ENCODE measurements at regions not wholly inside any gene's neighbourhood (a gene's known extent, or its start where the extent isn't known, plus 50 kb on each side); places are given as distances from the start of the nearest gene placed in this dataset.
"Not testable (repeated sequence)": the region's sequence is repeated elsewhere in the genome, so short reads cannot be mapped to it uniquely, and the experiment has no call there.

DNA sequence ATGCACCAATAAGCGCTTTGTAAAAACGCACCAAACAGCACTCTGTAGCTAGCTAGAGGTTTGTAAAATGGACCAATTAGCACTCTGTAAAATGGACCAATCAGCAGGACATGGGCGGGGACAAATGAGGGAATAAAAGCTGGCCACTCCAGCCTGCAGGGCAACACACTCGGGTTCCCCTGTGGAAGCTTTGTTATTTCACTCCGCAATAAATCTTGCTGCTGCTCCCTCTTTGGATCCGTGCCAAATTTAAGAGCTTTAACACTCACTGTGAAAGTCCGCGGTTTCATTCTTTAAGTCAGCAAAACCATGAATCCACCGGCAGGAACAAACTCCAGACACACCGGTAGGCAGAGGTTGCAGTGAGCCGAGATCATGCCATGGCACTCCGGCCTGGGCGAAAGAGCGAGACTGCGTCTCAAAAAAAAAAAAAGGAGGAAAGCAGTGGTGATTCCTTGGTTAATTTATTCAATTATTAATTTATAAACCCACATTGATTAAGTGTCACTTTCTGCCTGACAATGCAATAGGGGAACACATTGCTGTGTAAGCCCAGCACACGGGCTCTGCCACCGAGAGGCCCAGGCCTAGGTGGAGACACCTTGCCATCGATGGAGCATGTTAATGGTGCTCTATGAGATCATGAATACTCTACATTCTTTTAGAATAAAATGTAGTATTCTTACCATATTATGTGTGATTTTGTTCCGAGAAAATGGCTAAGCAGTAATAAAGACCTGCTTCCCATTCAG is 687.6 kb upstream of the HS6ST1 start:
- no peak for DNase-seq

DNA sequence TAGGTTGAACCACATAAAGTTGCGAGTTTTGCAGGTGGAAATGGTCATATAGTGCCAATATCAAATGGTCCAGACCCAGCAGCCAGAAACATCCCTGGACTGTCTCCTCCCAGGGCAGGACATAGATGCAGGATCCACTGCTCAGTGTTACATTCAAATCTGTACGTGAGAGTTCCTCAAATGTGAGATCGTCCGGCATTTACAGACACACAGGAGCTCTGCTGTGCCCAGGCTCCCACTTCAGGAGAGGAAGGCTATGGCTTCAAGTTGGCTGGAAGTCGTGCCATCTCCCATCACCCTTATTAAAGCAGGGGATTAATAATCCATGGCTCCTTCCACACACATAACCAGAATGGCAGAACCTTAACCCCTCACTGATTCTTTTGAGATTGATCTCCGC is 688.2 kb upstream of the HS6ST1 start:
- no peak for DNase-seq

DNA sequence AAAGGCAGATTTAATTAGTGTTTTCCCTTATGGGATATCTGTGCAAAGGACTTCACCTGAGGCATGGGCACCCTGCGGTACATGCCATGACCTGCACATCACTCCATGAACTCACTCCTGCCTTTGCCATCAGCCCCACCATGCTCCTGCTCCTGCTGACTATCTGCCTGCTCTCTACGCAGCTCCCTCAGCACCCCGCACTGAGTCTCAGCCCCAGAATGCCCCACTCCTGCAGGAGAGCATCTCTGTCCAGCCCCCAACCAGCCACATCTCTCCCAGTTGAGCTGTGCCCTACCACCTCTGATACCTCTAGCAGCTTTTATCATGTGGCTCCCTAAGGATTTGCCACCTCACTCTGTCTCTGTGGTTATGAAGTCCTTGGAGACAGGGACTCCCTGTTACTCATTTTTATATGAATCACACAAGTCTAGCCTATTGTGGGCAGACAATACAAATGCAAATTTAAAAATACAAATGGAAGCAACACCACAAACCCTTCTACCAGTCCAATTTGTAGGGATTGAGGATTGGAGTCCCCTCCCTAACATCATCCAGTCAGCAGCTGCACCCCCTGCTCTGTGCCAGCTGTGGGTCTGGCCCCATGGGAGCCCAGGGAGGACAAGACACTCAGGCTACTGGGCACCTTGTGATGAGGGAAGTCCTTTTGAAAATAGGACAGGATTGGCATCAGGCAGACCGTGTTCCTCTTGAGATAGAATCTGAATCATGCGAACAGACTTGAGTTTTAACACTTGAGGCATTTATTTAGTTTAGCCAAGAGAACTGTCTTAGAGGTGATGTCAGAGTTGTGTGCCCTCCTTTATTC is 689.6 kb upstream of the HS6ST1 start:
- no peak for DNase-seq

DNA sequence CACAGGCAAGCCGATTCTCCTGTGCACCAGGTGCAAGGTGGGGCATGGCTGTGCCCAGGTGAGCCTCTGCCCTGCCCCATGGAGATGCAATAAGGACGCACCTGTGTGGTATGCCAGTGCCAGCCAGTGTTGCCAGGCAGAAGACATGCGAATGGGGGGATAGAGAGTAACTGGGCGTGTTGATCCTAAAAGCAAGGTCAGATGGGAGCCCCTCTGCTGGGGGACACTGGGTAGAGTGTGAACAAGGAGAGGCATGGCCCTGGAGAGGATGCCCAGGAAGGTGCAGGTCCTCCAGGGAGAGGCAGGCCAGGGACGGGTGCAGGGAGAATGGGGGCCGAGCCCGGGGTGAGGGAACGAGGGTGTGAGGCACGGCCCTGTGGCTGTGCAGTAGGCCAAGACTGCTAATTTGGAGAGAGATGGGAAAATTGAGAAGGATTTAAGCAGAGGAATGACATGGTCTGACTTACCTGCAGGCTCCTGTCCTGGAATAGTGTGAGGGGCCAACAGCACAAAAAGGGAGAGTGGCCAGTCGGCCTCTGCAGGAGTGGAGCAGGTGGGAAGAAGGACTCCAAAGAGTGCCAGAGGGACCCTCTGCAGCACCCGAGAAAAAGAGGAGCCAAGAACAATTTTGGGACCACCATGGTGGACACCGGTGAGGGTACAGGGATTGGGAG is 690.4 kb upstream of the HS6ST1 start:
- no peak for DNase-seq

DNA sequence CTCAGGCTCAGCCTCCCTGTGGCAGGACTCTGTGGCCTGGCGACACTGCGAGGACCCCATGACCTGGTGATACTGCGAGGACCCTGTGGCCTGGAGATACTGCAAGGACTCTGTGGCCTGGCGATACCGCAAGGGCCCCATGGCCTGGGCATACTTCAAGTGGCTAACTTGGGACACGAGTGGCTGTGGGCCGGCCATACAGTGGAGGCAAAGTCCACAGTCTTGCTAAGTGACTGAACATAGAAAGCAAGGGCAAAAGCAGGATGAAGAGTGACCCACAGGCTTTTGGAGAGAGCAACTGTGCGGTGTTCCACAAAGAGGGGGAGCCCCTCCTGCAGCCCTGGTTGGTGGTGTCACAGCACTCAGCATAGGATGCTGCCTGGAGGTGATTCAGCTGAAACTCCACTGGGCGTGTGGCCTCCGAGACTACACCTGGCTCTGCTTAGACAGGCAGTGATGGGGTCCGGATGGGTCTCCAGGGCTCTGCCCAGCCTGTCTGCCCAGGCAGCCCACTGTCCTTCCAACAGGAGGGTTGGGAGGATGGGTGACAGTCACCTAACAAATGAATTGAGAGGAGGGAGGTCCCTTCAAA is 691.0 kb upstream of the HS6ST1 start:
- DNase-seq: no peak

DNA sequence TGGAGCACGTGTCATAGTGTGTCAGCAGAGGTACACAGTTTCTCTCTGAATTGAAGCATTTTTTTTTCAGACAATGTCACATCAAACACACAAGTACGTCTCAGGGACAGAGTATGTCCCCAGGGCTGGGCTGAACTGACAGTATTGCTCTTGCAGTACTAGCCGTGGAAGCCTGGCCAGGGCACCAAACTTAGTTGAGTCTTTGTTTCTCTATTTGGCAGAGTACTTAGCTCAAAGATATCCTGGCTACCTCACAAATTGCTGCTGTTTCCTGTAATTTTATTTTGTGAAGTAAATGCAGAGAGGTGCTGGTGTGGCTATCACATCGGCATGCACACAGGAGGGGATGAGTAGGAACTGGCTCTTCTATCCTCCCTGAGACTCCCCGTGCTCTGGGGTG is 691.6 kb upstream of the HS6ST1 start:
- no peak for DNase-seq

DNA sequence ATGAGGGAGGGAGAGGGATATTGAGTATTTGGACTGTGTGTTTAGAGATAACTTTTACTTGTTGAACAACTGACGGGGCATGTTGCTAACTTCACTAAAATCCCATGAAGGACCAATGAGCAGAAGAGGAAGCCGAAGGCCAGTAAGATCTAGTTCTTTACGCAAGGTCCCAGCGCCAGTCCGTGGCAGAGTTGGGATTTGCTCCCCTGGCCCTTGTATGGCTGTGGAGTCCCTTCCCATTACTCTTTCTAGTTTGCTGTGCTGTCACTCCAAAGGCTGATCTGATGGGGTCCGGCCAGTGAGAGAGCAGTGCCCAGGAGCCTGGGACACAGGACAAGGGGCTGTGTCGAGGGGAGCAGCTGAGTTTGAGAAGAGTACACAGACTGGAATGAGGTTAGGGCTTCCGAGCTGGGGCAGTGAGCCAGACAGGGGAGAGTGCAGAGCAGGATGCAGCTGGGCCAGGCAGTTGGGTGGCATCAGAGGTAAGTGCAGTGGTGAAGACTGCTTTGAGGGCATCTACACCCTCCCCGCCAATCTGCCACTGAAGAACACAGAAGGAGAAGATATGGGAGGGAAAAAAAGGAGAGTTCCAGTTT is 692.9 kb upstream of the HS6ST1 start:
- DNase-seq: no peak

DNA sequence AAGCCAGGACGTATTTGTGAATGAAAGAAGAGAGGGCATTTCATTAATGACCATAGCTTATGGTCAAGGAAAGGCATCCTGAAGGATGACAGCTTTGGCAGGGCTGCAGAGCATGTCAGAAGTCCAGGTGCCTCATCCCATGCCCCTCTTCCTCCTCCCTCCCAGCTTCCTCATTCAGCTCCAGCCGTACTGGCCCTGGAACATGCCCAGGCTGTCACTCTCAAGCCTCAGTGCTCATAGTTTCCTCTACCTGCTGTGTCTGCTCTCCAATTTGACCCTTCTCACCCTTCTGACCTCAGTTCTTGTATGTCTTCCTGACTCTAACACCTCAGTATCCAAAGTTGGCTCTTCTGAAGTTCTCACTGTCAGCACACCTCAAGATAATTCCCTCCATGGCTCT is 695.8 kb upstream of the HS6ST1 start:
- no peak for DNase-seq

DNA sequence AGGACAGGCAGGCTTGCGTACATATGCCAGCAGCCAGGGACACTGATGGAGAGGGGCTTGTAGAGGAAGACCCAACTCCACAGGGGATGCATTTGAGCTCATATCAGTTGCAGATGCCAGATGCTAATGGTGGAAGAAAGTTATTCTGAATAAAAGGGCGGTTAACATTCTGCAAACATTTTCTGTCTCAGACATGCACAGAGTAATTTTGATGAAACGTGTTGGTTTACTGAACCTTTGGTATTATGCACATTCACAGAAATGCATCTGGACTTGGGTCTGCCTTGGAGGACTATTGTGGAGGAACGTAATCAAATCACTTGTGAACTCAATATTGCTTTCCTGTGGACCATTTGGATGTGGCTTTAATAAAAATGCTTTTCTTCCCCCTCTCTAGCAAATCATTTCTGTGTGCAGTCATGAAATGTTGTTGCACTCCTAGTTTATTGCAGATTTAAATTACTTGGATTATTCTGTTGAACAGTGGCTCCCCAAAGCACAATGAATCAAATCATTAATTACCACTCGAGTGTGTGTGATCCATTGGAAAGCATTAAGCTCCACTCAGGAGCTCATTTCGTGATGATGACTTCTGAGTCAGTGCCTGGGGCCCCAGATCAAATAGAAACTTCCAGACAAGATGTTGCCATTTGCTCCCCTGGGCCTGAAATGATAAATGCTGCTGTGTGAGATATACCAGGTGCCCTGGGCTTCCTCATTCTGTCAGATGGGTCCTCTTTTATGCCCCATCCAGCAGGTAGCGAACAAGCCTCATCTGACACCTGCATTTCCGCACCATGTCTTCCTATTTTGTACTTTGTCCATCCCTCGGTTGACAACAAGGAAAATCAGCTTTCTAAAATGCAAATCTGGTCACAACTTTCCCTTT is 697.0 kb upstream of the HS6ST1 start:
- DNase-seq: no peak

DNA sequence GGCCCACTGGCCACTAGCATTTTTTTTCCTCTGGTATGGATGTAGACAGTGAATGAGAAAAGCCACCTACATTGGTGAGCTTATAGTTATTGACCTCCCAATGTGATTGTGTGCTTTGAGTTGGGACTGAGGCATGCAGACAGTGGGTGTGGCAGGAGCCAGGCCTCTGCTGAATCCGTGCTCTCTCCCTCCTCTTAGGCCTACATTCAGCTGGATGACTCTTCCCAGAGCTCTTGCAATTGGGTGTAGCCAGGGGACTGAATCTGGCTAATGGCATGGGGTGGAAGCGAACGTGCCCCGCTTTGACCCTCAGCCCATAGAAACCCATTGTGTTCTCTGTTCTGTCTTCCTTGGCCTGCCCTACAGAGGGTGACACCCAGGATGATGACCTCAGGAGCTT is 698.3 kb upstream of the HS6ST1 start:
- DNase-seq: no peak

DNA sequence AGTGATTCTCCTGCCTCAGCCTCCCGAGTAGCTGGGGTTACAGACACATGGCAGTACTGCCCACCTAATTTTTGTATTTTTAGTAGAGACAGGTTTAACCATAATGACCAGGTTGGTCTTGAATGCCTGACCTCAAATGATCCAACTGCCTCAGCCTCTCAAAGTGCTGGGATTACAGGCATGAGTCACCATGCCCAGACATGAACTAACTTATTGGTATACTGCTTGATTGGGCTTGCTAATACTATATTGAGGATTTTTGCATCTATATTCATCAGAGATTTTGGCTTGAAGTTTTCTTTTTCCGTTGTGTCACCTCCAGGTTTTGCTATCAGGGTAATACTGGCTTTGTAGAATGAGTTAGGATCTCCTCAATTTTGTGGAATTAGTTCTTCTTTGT is 706.1 kb upstream of the HS6ST1 start:
- DNase-seq: no peak

DNA sequence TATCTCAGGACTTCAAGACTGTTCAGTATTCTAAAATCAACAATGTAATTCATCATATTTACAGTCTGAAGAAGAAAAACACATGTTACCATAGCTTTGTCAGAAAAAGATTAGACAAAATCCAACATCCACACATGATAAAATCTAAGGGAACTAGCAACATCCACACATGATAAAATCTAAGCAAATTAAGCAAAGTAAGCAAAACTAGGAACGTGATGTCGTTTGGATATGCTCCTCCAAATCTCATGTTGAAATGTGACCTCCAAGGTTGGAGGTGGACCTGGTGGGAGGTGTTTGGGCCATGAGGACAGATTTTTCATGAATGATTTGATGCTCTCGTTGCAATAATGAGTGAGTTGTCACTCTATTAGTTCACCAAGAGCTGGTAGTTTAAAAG is 717.3 kb upstream of the HS6ST1 start:
- DNase-seq: no peak

DNA sequence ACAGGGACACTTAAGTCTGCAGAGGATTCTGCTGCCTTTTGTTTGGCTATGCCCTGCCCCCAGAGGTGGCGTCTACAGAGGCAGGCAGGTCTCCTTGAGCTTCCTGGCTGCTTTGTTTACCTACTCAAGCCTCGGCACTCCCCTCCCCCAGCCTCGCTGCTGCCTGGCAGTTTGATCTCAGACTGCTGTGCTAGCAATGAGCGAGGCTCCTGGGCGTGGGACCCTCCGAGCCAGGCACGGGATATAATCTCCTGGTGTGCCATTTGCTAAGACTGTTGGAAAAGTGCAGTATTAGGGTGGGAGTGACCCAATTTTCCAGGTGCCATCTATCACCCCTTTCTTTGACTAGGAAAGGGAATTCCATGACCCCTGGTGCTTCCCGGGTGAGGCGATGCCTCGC is 725.0 kb upstream of the HS6ST1 start:
- DNase-seq: not testable (repeated sequence)

DNA sequence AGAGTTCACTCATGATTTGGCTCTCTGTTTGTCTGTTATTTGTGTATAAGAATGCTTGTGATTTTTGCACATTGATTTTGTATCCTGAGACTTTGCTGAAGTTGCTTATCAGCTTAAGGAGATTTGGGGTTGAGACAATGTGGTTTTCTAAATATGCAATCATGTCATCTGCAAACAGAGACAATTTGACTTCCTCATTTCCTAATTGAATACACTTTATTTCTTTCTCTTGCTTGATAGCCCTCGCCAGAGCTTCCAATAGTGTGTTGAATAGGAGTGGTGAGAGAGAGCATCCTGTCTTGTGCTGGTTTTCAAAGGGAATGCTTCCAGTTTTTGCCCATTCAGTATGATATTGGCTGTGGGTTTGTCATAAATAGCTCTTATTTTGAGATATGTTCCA is 727.8 kb upstream of the HS6ST1 start:
- DNase-seq: not testable (repeated sequence)

DNA sequence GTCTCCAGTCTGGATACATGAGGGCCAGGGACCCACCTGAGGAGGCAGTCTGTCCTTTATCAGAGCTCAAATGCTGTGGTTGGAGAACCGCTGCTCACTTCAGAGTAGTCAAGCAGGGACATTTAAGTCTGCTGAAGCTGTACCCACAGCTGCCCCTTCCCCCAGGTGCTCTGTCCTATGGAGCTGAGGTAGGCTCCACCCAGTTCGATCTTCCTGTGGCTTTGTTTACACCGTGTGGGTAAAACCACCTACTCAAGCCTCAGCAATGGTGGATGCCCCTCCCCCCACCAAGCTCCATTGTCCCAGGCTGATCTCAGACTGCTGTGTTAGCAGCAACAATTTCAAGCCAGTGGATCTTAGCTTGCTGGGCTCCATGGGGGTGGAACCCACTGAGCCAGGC is 731.4 kb upstream of the HS6ST1 start:
- no peak for DNase-seq

DNA sequence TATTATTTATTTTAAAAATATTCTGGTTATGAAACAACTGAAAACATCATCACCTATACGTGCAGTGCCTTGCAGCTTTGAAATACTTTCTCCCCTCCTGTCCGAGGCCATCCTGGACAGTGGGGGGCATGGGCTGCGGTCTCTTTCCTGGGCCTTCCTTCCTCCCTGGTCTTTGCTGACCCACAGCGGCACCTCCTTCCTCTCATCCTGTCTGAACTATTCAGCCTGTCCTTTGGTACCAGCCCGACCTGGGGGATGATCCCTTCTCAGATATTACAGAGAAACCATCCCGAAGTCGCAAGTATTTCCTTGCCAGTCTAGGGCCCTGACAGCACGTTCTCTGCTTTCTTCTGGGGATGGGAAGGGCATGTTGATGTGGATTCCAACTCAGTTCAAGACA is 736.6 kb upstream of the HS6ST1 start:
- DNase-seq: no peak

DNA sequence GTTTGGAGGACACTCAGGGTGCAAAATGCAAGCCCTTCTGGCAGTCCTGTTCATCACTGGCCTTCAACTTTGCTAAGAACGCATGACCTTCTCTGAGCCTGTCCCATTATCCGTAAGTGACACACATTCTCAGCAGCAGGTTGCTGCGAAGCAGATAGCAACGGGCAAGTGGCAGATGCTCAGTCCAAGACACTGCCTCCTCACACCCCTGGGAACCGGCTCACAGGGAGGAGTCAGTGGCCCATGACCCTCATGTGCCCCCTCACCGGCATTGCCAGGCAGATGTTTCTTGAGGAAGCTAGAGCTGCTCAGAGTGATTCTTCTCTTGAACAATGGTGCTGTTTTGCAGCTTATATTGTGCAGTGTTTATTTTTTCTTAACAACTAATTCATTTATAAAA is 737.2 kb upstream of the HS6ST1 start:
- no peak for DNase-seq

DNA sequence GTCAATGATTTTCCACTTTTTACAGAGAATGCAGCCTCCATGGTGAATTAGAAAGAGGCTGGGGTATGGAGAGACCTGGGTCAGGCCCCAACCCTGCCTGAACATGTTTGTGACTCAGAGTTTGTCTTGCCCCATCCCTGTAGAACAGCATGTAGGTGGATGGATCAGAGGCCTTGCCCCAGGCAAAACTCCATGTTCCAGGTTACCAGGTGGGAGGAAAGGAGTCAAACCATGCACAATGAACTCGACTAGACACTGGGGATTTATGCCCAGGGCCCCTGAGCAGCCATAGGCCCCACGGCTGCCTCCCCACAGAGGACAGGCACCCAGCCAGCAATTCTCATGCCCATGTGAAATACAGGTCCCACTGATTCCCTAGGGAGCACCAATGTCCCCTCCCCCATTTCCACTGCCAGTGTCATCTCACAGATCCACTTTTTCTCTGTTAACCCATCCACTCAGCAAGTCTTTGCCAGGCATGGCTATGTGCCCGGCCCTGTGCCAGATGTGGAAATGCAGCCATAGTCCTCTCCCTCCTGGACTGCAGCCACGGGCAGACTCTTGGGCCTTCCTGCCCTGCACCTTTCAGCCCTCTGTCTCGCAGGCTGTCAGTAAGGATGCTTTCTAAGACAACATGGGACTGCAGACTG is 737.8 kb upstream of the HS6ST1 start:
- no peak for DNase-seq

DNA sequence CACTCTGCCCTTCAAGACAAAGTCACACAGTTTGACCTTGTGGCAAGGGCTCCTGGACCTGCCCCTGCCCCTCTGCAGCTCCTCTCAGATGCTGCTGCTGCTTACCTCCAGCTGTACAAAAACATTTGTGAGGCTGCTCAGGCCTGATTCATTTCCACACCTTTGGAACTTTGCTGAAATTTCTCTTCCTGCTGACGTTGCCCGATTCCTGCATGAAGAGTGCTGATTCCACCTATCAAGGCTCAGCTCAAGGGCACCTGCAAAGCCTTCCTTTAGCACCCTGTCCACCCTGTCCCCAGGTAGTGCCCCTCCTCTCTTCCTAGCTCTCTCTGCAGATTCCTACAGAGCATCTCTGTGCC is 738.3 kb upstream of the HS6ST1 start:
- no peak for DNase-seq

DNA sequence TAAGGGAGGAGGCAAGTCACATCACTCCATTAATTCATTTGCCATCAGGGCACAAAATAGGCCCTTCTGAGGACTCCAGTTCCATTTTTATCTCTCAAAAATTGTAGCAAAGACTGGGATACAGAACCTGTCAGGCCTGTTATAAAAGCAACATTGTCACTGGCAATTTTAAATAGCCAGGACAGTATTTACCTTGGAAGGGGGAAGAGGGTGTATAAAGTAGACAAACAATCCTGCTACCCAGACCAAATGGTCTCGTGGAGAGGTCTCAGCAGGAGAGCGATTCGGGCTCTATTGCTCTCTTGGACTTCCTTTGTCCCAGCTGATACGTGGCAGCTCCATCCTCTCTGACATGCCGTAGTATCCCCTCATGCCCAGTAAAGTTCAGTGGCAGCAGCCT is 740.3 kb upstream of the HS6ST1 start:
- no peak for DNase-seq

DNA sequence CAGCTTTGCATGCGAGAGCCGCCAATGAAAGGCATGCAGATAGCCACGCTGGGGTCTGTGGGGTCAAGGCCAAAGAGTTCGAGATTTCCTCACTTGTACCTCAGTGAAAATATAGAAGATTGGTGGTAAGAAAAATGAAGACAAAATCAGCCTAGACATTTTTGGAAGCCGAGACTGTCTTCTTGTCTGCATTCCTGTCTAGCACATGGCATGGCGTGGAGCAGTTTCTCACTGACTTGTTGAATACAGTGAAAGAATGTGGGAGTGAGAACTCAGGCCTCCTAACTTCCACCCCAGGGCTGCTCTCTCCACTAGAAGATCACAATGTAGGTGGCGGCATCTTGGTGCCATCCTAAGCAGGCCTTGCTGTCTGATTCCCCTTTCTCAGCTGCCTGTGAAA is 740.8 kb upstream of the HS6ST1 start:
- no peak for DNase-seq

All from CD4-positive, alpha-beta T cell treated with Interleukin-17A for 4 hours (primary cell).